ENCODE measurements at regions not wholly inside any gene's neighbourhood (a gene's known extent, or its start where the extent isn't known, plus 50 kb on each side); places are given as distances from the start of the nearest gene placed in this dataset.

DNA sequence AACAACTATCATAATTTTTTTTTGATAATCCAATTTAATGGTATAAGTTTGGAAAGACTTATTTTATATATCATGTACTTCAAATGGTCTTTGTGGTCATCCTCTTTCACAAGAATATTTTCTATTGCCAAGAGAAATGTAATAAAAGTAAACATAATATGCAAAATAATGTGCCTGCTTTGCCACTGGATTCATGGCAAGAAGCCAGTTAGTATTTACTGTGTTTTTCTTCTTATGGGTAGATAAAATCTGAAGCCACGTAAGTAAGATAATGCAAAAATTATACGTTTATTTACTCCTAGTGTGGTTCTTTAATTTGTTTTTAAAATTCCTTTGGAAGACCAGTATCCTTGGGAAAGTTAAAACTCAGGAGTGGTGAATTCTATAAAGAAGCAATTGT, 258.5 kb downstream of the ARL4A start:
- Histone ChIP-seq H3K27me3 (ENCODE audit: insufficient read depth, poor library complexity, severe bottlenecking) (no peaks in the 10 kb centered on the region), H3K27ac (replicated peaks) (no peak overlapping the region), H3K4me3 (replicated peaks; ENCODE audit: insufficient read depth, low read length) (no peak overlapping the region)
- TF ChIP-seq SPI1 (IDR thresholded peaks at IDR 0.05; ENCODE audit: borderline replicate concordance, low read depth) (no peak), POLR2AphosphoS5 (IDR thresholded peaks at IDR 0.05; ENCODE audit: low read depth) (no peak), GABPA (IDR thresholded peaks at IDR 0.05; ENCODE audit: low read depth) (no peak)
- TF ChIP-seq, protein P1, sequence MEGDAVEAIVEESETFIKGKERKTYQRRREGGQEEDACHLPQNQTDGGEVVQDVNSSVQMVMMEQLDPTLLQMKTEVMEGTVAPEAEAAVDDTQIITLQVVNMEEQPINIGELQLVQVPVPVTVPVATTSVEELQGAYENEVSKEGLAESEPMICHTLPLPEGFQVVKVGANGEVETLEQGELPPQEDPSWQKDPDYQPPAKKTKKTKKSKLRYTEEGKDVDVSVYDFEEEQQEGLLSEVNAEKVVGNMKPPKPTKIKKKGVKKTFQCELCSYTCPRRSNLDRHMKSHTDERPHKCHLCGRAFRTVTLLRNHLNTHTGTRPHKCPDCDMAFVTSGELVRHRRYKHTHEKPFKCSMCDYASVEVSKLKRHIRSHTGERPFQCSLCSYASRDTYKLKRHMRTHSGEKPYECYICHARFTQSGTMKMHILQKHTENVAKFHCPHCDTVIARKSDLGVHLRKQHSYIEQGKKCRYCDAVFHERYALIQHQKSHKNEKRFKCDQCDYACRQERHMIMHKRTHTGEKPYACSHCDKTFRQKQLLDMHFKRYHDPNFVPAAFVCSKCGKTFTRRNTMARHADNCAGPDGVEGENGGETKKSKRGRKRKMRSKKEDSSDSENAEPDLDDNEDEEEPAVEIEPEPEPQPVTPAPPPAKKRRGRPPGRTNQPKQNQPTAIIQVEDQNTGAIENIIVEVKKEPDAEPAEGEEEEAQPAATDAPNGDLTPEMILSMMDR (IDR thresholded peaks at IDR 0.05; ENCODE audit: insufficient read depth, low read length), result no peak
- TF ChIP-seq, protein P2, sequence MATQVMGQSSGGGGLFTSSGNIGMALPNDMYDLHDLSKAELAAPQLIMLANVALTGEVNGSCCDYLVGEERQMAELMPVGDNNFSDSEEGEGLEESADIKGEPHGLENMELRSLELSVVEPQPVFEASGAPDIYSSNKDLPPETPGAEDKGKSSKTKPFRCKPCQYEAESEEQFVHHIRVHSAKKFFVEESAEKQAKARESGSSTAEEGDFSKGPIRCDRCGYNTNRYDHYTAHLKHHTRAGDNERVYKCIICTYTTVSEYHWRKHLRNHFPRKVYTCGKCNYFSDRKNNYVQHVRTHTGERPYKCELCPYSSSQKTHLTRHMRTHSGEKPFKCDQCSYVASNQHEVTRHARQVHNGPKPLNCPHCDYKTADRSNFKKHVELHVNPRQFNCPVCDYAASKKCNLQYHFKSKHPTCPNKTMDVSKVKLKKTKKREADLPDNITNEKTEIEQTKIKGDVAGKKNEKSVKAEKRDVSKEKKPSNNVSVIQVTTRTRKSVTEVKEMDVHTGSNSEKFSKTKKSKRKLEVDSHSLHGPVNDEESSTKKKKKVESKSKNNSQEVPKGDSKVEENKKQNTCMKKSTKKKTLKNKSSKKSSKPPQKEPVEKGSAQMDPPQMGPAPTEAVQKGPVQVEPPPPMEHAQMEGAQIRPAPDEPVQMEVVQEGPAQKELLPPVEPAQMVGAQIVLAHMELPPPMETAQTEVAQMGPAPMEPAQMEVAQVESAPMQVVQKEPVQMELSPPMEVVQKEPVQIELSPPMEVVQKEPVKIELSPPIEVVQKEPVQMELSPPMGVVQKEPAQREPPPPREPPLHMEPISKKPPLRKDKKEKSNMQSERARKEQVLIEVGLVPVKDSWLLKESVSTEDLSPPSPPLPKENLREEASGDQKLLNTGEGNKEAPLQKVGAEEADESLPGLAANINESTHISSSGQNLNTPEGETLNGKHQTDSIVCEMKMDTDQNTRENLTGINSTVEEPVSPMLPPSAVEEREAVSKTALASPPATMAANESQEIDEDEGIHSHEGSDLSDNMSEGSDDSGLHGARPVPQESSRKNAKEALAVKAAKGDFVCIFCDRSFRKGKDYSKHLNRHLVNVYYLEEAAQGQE (IDR thresholded peaks at IDR 0.05; ENCODE audit: insufficient replicate concordance, low read depth), result no peak
- no peak for DNase-seq (ENCODE audit: low read depth in 1 of 2, low spot score in 1 of 2)

DNA sequence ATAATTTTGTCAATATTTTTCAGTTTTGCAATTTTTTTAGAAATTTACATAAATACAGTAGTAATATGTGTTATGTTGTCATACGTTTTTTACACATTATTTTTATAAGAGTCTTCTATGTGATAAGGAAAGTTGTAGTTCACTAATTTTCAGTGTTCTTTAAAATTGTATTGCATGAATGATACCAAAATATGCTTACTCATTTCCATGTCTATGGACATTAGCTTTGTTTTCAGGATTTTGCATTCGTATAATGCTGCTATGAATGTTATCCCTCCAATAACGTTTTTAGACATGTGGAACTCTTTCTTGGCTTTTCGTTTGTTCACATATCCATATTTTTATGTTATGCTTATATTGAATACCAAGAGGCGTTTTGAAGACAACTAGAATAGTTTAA, 260.0 kb downstream of the ARL4A start:
- TF ChIP-seq GABPA (IDR thresholded peaks at IDR 0.05; ENCODE audit: low read depth) (no peak), POLR2AphosphoS5 (IDR thresholded peaks at IDR 0.05; ENCODE audit: low read depth) (no peak), SPI1 (IDR thresholded peaks at IDR 0.05; ENCODE audit: borderline replicate concordance, low read depth) (no peak)
- TF ChIP-seq, protein P2 (IDR thresholded peaks at IDR 0.05; ENCODE audit: insufficient replicate concordance, low read depth), result no peak
- TF ChIP-seq, protein P1 (IDR thresholded peaks at IDR 0.05; ENCODE audit: insufficient read depth, low read length), result no peak
- H3K27me3 ChIP-seq (ENCODE audit: insufficient read depth, poor library complexity, severe bottlenecking), result no peaks in the 10 kb centered on the region
- H3K27ac ChIP-seq (replicated peaks), result no peak overlapping the region
- H3K4me3 ChIP-seq (replicated peaks; ENCODE audit: insufficient read depth, low read length), result no peak overlapping the region
- DNase-seq (ENCODE audit: low read depth in 1 of 2, low spot score in 1 of 2), result no peak

GRCh38 chr7:12949060-12949931, 261.9 kb downstream of the ARL4A start:
- no peak overlapping the region for H3K4me3 ChIP-seq (replicated peaks; ENCODE audit: insufficient read depth, low read length)
- no peak for DNase-seq (ENCODE audit: low read depth in 1 of 2, low spot score in 1 of 2)
- H3K27me3 ChIP-seq (ENCODE audit: insufficient read depth, poor library complexity, severe bottlenecking), result no peaks in the 10 kb centered on the region
- no peak overlapping the region for H3K27ac ChIP-seq (replicated peaks)
- TF ChIP-seq GABPA (IDR thresholded peaks at IDR 0.05; ENCODE audit: low read depth), result no peak
- TF ChIP-seq, protein P2 (IDR thresholded peaks at IDR 0.05; ENCODE audit: insufficient replicate concordance, low read depth), result no peak
- no peak for TF ChIP-seq POLR2AphosphoS5 (IDR thresholded peaks at IDR 0.05; ENCODE audit: low read depth)
- no peak for TF ChIP-seq SPI1 (IDR thresholded peaks at IDR 0.05; ENCODE audit: borderline replicate concordance, low read depth)
